WTC11 (cell line): ENCODE measurements at regions not wholly inside any gene's neighbourhood (a gene's known extent, or its start where the extent isn't known, plus 50 kb on each side); places are given as distances from the start of the nearest gene placed in this dataset.

ENCODE experiments used
- ATAC-seq: fragments of 200-7000 bp; cut with Tn5 transposase; 2 replicates; pipeline ENCODE4 v1.10.0; 2021; ENCODE audit warnings: mild to moderate bottlenecking, moderate library complexity
- CTCF ChIA-PET: fragments of 300-600 bp; sonication (Branson Sonifier 250); formaldehyde crosslinking; loops from one replicate; lab custom pipeline; 2021; ENCODE audit warnings: antibody characterized with exemption; lab: Charles Lee
- POLR2A ChIA-PET: fragments of 350-600 bp; sonication (Branson Sonifier 250); formaldehyde crosslinking; loops from one replicate; lab custom pipeline; 2021; ENCODE audit warnings: antibody characterized with exemption; lab: Charles Lee
- DNase-seq: peaks from one replicate; pipeline ENCODE4 v3.0.0; 2021; ENCODE audit warnings: low spot score
- H3K27ac Mint-ChIP-seq: 2 replicates; pipeline ENCODE4 v1.8.0; 2021; ENCODE audit warnings: mixed read lengths
- H3K27me3 Mint-ChIP-seq: 2 replicates; pipeline ENCODE4 v1.8.0; 2021; ENCODE audit warnings: low read depth, mild to moderate bottlenecking, moderate library complexity, mixed read lengths
- H3K36me3 Mint-ChIP-seq: 2 replicates; pipeline ENCODE4 v1.8.0; 2021; ENCODE audit warnings: mixed read lengths
- H3K4me1 Mint-ChIP-seq: 2 replicates; pipeline ENCODE4 v1.8.0; 2022; ENCODE audit warnings: mixed read lengths
- H3K4me3 Mint-ChIP-seq: 2 replicates; pipeline ENCODE4 v1.8.0; 2021; ENCODE audit warnings: mild to moderate bottlenecking, moderate library complexity, mixed read lengths
- H3K9me3 Mint-ChIP-seq: 2 replicates; pipeline ENCODE4 v1.8.0; 2021; ENCODE audit warnings: mixed read lengths
- CREM ChIP-seq: sonication (generic); formaldehyde crosslinking; IDR thresholded peaks from 2 replicates; pipeline ENCODE4 v1.8.1; 2022; ENCODE audit warnings: mild to moderate bottlenecking, missing genetic modification reagents, moderate library complexity
- ETV6 ChIP-seq: sonication (generic); formaldehyde crosslinking; IDR thresholded peaks from 2 replicates; pipeline ENCODE4 v1.8.1; 2022; ENCODE audit warnings: mild to moderate bottlenecking, missing genetic modification reagents
- GRHL2 ChIP-seq: fragments of 250-450 bp; sonication (Bioruptor Pico); IDR thresholded peaks from 2 replicates; pipeline ENCODE4 v1.8.0; 2022; ENCODE audit warnings: mild to moderate bottlenecking, moderate library complexity; ENCODE audit not compliant: insufficient replicate concordance, severe bottlenecking
- GTF2I ChIP-seq: fragments of 250-450 bp; sonication (Bioruptor Pico); conservative IDR thresholded peaks from 2 replicates; pipeline ENCODE4 v1.4.0; 2021; ENCODE audit warnings: mild to moderate bottlenecking
- IRF2 ChIP-seq: sonication (generic); formaldehyde crosslinking; IDR thresholded peaks from 2 replicates; pipeline ENCODE4 v1.8.0; 2022; ENCODE audit warnings: low read depth, missing genetic modification reagents, borderline replicate concordance
- JUN ChIP-seq: sonication (generic); formaldehyde crosslinking; IDR thresholded peaks from 2 replicates; pipeline ENCODE4 v1.8.0; 2023; ENCODE audit warnings: mild to moderate bottlenecking, missing genetic modification reagents
- KAT7 ChIP-seq: sonication (generic); formaldehyde crosslinking; IDR thresholded peaks from 2 replicates; pipeline ENCODE4 v1.8.1; 2023; ENCODE audit warnings: missing genetic modification reagents, mild to moderate bottlenecking, borderline replicate concordance
- OVOL2 ChIP-seq: fragments of 250-450 bp; sonication (Bioruptor Pico); IDR thresholded peaks from 2 replicates; pipeline ENCODE4 v1.9.0; 2021; ENCODE audit warnings: mild to moderate bottlenecking, borderline replicate concordance
- PRRX2 ChIP-seq: fragments of 250-450 bp; sonication (Bioruptor Pico); IDR thresholded peaks from 2 replicates; pipeline ENCODE4 v1.8.0; 2021; ENCODE audit warnings: mild to moderate bottlenecking
- RELA ChIP-seq: sonication (generic); formaldehyde crosslinking; IDR thresholded peaks from 2 replicates; pipeline ENCODE4 v1.8.1; 2022; ENCODE audit warnings: missing genetic modification reagents, mild to moderate bottlenecking, borderline replicate concordance
- SOX15 ChIP-seq: fragments of 250-450 bp; sonication (Bioruptor Pico); IDR thresholded peaks from 2 replicates; pipeline ENCODE4 v1.9.0; 2021; ENCODE audit warnings: mild to moderate bottlenecking
- SP1 ChIP-seq: sonication (generic); formaldehyde crosslinking; conservative IDR thresholded peaks from 2 replicates; pipeline ENCODE4 v1.8.1; 2022; ENCODE audit warnings: missing genetic modification reagents
- TEAD1 ChIP-seq: sonication (generic); formaldehyde crosslinking; IDR thresholded peaks from 2 replicates; pipeline ENCODE4 v1.8.0; 2022; ENCODE audit warnings: mild to moderate bottlenecking, missing genetic modification reagents
- ZNF121 ChIP-seq: sonication (generic); formaldehyde crosslinking; IDR thresholded peaks from 2 replicates; pipeline ENCODE4 v1.8.0; 2023; ENCODE audit warnings: missing genetic modification reagents
- ZNF416 ChIP-seq: fragments of 250-450 bp; sonication (Bioruptor Pico); IDR thresholded peaks from 2 replicates; pipeline ENCODE4 v1.9.0; 2021; ENCODE audit warnings: mild to moderate bottlenecking, inconsistent platforms
- TF ChIP-seq, protein P1 (sequence below): sonication (generic); formaldehyde crosslinking; conservative IDR thresholded peaks from 2 replicates; pipeline ENCODE4 v1.8.1; 2023; ENCODE audit warnings: mild to moderate bottlenecking, low read depth, missing genetic modification reagents, moderate library complexity
- TF ChIP-seq, protein P2 (sequence below): fragments of 250-450 bp; sonication (Bioruptor Pico); IDR thresholded peaks from 2 replicates; pipeline ENCODE4 v1.9.0; 2021; ENCODE audit warnings: mild to moderate bottlenecking
- TF ChIP-seq, protein P3 (sequence below): sonication (generic); formaldehyde crosslinking; IDR thresholded peaks from 2 replicates; pipeline ENCODE4 v1.8.1; 2022; ENCODE audit warnings: low read depth, missing genetic modification reagents, borderline replicate concordance
- TF ChIP-seq, protein P4 (sequence below): sonication (generic); formaldehyde crosslinking; IDR thresholded peaks from 2 replicates; pipeline ENCODE4 v1.8.0; 2022; ENCODE audit warnings: mild to moderate bottlenecking, missing genetic modification reagents
- TF ChIP-seq, protein P5 (sequence below): sonication (generic); formaldehyde crosslinking; conservative IDR thresholded peaks from 2 replicates; pipeline ENCODE4 v1.8.1; 2022; ENCODE audit warnings: mild to moderate bottlenecking, missing genetic modification reagents
- TF ChIP-seq, protein P6 (sequence below): sonication (generic); formaldehyde crosslinking; IDR thresholded peaks from 2 replicates; pipeline ENCODE4 v1.8.0; 2022; ENCODE audit warnings: mild to moderate bottlenecking, missing genetic modification reagents
- TF ChIP-seq, protein P7 (sequence below): fragments of 250-450 bp; sonication (Bioruptor Pico); IDR thresholded peaks from 2 replicates; pipeline ENCODE4 v1.9.0; 2021; ENCODE audit warnings: moderate library complexity, mild to moderate bottlenecking, inconsistent platforms, borderline replicate concordance

- POLR2A ChIA-PET: interaction anchor here (0.5 kb wide), 1 partner anchor 14 kb away, joined by 6 read pairs; no protein-coding TSS in a partner anchor
- Mint-ChIP-seq H3K27me3 (no peaks in the 10 kb centered on the region), H3K4me1 (0 out of 2 replicates have a peak, but pooled peaks cover 2% of the 10 kb centered on the region), H3K9me3 (no peaks in the 10 kb centered on the region; the same call in 1 of the 2 replicates), H3K36me3 (no peaks in the 10 kb centered on the region), H3K27ac (no peak overlapping the region), H3K4me3 (no peak overlapping the region)
- no peak for TF ChIP-seq OVOL2 (CRISPR knock-in tag)
- CTCF ChIA-PET: no interaction called here
- DNase-seq (no peak), ATAC-seq (no peak)
Observed at GRCh38 chr5:84494453-84494852, 109.8 kb upstream of the EDIL3 start.

- ATAC-seq: no peak
- Mint-ChIP-seq H3K27me3 (peaks cover under 1% of the 10 kb centered on the region; the same call in 1 of the 2 replicates), H3K36me3 (no peaks in the 10 kb centered on the region), H3K4me1 (peaks cover 16% of the 10 kb centered on the region), H3K4me3 (no peak overlapping the region), H3K27ac (no peak overlapping the region), H3K9me3 (no peaks in the 10 kb centered on the region)
- CTCF ChIA-PET: no interaction called here
- POLR2A ChIA-PET: no interaction called here
- TF ChIP-seq IRF2 (CRISPR knock-in tag) (no peak), KAT7 (CRISPR knock-in tag) (no peak)
- TF ChIP-seq, protein P1, sequence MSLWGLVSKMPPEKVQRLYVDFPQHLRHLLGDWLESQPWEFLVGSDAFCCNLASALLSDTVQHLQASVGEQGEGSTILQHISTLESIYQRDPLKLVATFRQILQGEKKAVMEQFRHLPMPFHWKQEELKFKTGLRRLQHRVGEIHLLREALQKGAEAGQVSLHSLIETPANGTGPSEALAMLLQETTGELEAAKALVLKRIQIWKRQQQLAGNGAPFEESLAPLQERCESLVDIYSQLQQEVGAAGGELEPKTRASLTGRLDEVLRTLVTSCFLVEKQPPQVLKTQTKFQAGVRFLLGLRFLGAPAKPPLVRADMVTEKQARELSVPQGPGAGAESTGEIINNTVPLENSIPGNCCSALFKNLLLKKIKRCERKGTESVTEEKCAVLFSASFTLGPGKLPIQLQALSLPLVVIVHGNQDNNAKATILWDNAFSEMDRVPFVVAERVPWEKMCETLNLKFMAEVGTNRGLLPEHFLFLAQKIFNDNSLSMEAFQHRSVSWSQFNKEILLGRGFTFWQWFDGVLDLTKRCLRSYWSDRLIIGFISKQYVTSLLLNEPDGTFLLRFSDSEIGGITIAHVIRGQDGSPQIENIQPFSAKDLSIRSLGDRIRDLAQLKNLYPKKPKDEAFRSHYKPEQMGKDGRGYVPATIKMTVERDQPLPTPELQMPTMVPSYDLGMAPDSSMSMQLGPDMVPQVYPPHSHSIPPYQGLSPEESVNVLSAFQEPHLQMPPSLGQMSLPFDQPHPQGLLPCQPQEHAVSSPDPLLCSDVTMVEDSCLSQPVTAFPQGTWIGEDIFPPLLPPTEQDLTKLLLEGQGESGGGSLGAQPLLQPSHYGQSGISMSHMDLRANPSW (CRISPR knock-in tag): no peak
- no peak for DNase-seq
Observed at GRCh38 chr5:84487963-84488362, 103.3 kb upstream of the EDIL3 start.

DNA sequence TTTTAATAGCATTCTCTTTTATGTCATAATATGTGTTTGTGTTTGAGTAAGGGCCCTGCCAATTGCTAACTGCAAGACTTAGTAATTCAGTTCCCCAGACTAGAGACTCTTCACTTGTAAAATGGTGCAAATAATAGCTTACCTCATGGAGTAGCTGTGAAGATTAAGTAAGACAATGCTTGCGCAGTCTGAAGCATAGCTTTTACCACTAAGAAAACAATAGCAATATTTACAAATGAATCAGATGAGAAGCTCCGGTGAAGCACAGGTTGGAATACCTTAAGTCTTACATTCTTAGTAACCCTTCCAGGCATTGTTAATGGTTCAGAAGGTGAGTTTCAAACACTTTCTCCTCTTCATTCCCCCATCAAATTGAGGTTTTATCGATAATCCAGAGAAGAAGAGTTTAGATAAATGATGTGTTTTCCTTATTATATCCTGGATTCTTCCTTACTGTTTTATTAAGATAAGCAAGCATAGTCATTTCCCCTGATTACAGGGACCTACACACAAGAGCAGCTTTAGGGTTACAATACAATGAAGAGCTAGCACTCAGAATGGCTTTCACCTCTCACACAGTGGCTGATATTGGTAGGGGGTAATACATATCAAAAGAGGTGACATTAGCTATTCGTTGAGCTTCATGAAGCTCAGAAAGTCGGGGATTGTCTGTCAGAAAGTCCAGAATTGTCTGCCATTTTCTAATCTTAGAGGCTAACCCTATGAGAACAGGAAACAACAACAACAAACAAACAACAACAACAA lies 96.4 kb upstream of the EDIL3 start:
- Mint-ChIP-seq H3K4me3 (peak overlapping the region; percentile 22), H3K4me1 (peaks cover 69% of the 10 kb centered on the region), H3K27me3 (peaks cover 13% of the 10 kb centered on the region), H3K9me3 (peaks cover 8% of the 10 kb centered on the region), H3K36me3 (peaks cover 6% of the 10 kb centered on the region), H3K27ac (peak overlapping the region; percentile 70)
- ChIA-PET POLR2A (interaction anchor here (0.6 to 1.7 kb wide), 2 partner anchors 13 to 96 kb away, joined by 6 read pairs; partner anchors contain the start of gene EDIL3), CTCF (interaction anchor here (1.0 kb wide), 1 partner anchor 30 kb away, joined by 3 read pairs; no protein-coding TSS in a partner anchor)
- no peak for DNase-seq
- peak; percentile 93 for ATAC-seq
- TF ChIP-seq, protein P2, sequence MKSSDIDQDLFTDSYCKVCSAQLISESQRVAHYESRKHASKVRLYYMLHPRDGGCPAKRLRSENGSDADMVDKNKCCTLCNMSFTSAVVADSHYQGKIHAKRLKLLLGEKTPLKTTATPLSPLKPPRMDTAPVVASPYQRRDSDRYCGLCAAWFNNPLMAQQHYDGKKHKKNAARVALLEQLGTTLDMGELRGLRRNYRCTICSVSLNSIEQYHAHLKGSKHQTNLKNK (CRISPR knock-in tag): peak; percentile 91
- TF ChIP-seq, protein P3, sequence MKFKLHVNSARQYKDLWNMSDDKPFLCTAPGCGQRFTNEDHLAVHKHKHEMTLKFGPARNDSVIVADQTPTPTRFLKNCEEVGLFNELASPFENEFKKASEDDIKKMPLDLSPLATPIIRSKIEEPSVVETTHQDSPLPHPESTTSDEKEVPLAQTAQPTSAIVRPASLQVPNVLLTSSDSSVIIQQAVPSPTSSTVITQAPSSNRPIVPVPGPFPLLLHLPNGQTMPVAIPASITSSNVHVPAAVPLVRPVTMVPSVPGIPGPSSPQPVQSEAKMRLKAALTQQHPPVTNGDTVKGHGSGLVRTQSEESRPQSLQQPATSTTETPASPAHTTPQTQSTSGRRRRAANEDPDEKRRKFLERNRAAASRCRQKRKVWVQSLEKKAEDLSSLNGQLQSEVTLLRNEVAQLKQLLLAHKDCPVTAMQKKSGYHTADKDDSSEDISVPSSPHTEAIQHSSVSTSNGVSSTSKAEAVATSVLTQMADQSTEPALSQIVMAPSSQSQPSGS (CRISPR knock-in tag): no peak
- TF ChIP-seq, protein P4, sequence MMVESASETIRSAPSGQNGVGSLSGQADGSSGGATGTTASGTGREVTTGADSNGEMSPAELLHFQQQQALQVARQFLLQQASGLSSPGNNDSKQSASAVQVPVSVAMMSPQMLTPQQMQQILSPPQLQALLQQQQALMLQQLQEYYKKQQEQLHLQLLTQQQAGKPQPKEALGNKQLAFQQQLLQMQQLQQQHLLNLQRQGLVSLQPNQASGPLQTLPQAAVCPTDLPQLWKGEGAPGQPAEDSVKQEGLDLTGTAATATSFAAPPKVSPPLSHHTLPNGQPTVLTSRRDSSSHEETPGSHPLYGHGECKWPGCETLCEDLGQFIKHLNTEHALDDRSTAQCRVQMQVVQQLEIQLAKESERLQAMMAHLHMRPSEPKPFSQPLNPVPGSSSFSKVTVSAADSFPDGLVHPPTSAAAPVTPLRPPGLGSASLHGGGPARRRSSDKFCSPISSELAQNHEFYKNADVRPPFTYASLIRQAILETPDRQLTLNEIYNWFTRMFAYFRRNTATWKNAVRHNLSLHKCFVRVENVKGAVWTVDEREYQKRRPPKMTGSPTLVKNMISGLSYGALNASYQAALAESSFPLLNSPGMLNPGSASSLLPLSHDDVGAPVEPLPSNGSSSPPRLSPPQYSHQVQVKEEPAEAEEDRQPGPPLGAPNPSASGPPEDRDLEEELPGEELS (CRISPR knock-in tag): 0 out of 2 replicates have a peak, but pooled peaks have one; percentile 45
- TF ChIP-seq JUN (CRISPR knock-in tag) (no peak), OVOL2 (CRISPR knock-in tag) (no peak), ZNF121 (CRISPR knock-in tag) (no peak), ZNF416 (0 out of 2 replicates have a peak, but pooled peaks have one; percentile 42), CREM (no peak), GTF2I (no peak), SP1 (CRISPR knock-in tag) (0 out of 2 replicates have a peak, but pooled peaks have one; percentile 5), GRHL2 (CRISPR knock-in tag) (no peak), SOX15 (no peak), RELA (CRISPR knock-in tag) (no peak), ETV6 (CRISPR knock-in tag) (0 out of 2 replicates have a peak, but pooled peaks have one; percentile 14), PRRX2 (CRISPR knock-in tag) (0 out of 2 replicates have a peak, but pooled peaks have one; percentile 46), TEAD1 (0 out of 2 replicates have a peak, but pooled peaks have one; percentile 61)
- TF ChIP-seq, protein P5, sequence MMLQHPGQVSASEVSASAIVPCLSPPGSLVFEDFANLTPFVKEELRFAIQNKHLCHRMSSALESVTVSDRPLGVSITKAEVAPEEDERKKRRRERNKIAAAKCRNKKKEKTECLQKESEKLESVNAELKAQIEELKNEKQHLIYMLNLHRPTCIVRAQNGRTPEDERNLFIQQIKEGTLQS (CRISPR knock-in tag): no peak
- TF ChIP-seq, protein P6, sequence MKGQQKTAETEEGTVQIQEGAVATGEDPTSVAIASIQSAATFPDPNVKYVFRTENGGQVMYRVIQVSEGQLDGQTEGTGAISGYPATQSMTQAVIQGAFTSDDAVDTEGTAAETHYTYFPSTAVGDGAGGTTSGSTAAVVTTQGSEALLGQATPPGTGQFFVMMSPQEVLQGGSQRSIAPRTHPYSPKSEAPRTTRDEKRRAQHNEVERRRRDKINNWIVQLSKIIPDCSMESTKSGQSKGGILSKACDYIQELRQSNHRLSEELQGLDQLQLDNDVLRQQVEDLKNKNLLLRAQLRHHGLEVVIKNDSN (CRISPR knock-in tag): no peak
- TF ChIP-seq, protein P7, sequence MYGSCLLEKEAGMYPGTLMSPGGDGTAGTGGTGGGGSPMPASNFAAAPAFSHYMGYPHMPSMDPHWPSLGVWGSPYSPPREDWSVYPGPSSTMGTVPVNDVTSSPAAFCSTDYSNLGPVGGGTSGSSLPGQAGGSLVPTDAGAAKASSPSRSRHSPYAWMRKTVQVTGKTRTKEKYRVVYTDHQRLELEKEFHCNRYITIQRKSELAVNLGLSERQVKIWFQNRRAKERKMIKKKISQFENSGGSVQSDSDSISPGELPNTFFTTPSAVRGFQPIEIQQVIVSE (CRISPR knock-in tag): no peak
